Upper lobe of left lung (tissue), 4 donors: ENCODE measurements at regions not wholly inside any gene's neighbourhood (a gene's known extent, or its start where the extent isn't known, plus 50 kb on each side); places are given as distances from the start of the nearest gene placed in this dataset.

Experiments used
- CTCF ChIP-seq, 6 experiments: fragments of 450-650 bp in 4 of 6; fragments of 200-600 bp in 2 of 6; sonication (generic) in 2 of 6; IDR thresholded peaks; one replicate each; pipeline ENCODE4 v1.5.1; 2016 to 2019; ENCODE audit warnings: antibody characterized with exemption in 6 of 6
- EP300 ChIP-seq, 4 donors: sonication (generic); formaldehyde crosslinking; IDR thresholded peaks; one replicate each; pipeline ENCODE4 v1.5.1; 2017; ENCODE audit warnings: antibody characterized with exemption in 4 of 4, control low read depth in 2 of 4
- POLR2AphosphoS5 ChIP-seq, 2 donors: sonication (generic); formaldehyde crosslinking; IDR thresholded peaks; one replicate each; pipeline ENCODE4 v1.5.1; 2017; ENCODE audit warnings: antibody characterized with exemption in 2 of 2

GRCh38 chr1:36737767-36738166 is 255.1 kb upstream of the CSF3R start:
- TF ChIP-seq CTCF (IDR thresholded peaks at IDR 0.05): no peak
- no peak for TF ChIP-seq POLR2AphosphoS5 (IDR thresholded peaks at IDR 0.05)
- TF ChIP-seq EP300 (IDR thresholded peaks at IDR 0.05): no peak
